Kasumi-1 (cell line): ENCODE measurements at regions not wholly inside any gene's neighbourhood (a gene's known extent, or its start where the extent isn't known, plus 50 kb on each side); places are given as distances from the start of the nearest gene placed in this dataset.

Source experiments
- DNase-seq, 2 experiments: peaks; one replicate each; lab custom pipeline; 2025; lab: John Stamatoyannopoulos, UW

GRCh38 chr2:18829976-18830375, 240.6 kb upstream of the NT5C1B start:
- no peak for DNase-seq

- DNase-seq = no peak
These were observed 240.0 kb upstream of the NT5C1B start for GRCh38 chr2:18829251-18829902.

GRCh38 chr2:18828296-18828695, 238.9 kb upstream of the NT5C1B start:
- DNase-seq = no peak

GRCh38 chr2:18825838-18826237, 236.5 kb upstream of the NT5C1B start:
- no peak for DNase-seq

- no peak for DNase-seq
These were observed 235.5 kb upstream of the NT5C1B start for GRCh38 chr2:18824915-18825314.

- no peak for DNase-seq
These were observed 235.0 kb upstream of the NT5C1B start for GRCh38 chr2:18824325-18824790.

GRCh38 chr2:18821431-18821830, 232.1 kb upstream of the NT5C1B start:
- DNase-seq = no peak

GRCh38 chr2:18820966-18821365, 231.6 kb upstream of the NT5C1B start:
- no peak for DNase-seq

- no peak for DNase-seq
These were observed 230.2 kb upstream of the NT5C1B start for GRCh38 chr2:18819566-18819965.

- no peak for DNase-seq
These were observed 225.0 kb upstream of the NT5C1B start for GRCh38 chr2:18814387-18814786.

GRCh38 chr2:18804536-18804935, 215.2 kb upstream of the NT5C1B start:
- DNase-seq = no peak

GRCh38 chr2:18803141-18803939, 214.0 kb upstream of the NT5C1B start:
- no peak for DNase-seq

GRCh38 chr2:18800240-18800971, 211.0 kb upstream of the NT5C1B start:
- no peak for DNase-seq

GRCh38 chr2:18799397-18799796, 210.0 kb upstream of the NT5C1B start:
- DNase-seq = no peak

- DNase-seq = no peak
These were observed 207.9 kb upstream of the NT5C1B start for GRCh38 chr2:18797133-18797845.

- DNase-seq = no peak
These were observed 206.5 kb upstream of the NT5C1B start for GRCh38 chr2:18795906-18796305.

GRCh38 chr2:18792684-18793083, 203.3 kb upstream of the NT5C1B start:
- DNase-seq = no peak

- DNase-seq = no peak
These were observed 202.9 kb upstream of the NT5C1B start for GRCh38 chr2:18792226-18792629.

GRCh38 chr2:18791172-18791797, 201.9 kb upstream of the NT5C1B start:
- no peak for DNase-seq

- DNase-seq = no peak
These were observed 201.3 kb upstream of the NT5C1B start for GRCh38 chr2:18790509-18791171.

GRCh38 chr2:18788592-18788991, 199.2 kb upstream of the NT5C1B start:
- DNase-seq = no peak
